GM21825 (cell line): ENCODE measurements at regions not wholly inside any gene's neighbourhood (a gene's known extent, or its start where the extent isn't known, plus 50 kb on each side); places are given as distances from the start of the nearest gene placed in this dataset.
"Not testable (repeated sequence)": the region's sequence is repeated elsewhere in the genome, so short reads cannot be mapped to it uniquely, and the experiment has no call there.

Source experiments
- ATAC-seq: cut with Tn5 transposase; IDR thresholded peaks from one replicate; pipeline ENCODE4 v1.9.1; 2021; ENCODE audit warnings: mild to moderate bottlenecking, moderate library complexity; ENCODE audit not compliant: unreplicated experiment

DNA sequence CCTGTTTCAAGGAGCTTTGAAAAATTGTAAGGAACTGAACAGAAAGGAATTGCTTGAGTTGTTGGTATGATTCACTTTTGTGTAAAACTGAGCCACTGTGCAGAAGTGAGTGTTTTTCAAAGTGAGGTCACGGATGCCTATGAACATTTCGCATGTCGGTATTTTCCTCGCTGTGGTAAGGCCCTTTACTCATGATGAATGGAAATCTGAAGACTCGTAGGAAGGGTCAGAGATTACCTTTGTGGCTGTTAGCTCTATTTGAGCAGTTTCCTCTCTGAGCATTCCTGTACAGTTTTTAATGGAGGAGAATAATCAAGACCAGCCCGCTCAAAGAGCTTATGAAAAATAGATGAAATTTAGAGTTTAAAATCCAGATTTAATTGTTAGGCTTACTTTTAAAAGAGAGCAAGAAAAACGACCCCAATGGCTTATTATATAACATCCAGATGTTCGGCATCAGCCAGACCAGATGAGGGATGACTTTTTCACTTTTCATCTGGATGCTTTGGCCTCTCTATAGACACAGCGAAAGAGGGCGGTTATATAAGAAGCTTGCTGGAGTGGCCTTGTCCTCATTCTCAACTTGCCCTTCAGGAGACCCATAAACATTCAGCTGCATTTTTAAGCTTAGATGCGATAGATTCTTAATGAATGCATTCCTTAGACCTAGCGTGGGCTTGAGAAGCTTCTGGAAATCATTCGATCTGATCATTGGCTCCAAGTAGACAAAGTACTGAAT lies 99.5 kb downstream of the CD83 start:
- ATAC-seq: no peak

DNA sequence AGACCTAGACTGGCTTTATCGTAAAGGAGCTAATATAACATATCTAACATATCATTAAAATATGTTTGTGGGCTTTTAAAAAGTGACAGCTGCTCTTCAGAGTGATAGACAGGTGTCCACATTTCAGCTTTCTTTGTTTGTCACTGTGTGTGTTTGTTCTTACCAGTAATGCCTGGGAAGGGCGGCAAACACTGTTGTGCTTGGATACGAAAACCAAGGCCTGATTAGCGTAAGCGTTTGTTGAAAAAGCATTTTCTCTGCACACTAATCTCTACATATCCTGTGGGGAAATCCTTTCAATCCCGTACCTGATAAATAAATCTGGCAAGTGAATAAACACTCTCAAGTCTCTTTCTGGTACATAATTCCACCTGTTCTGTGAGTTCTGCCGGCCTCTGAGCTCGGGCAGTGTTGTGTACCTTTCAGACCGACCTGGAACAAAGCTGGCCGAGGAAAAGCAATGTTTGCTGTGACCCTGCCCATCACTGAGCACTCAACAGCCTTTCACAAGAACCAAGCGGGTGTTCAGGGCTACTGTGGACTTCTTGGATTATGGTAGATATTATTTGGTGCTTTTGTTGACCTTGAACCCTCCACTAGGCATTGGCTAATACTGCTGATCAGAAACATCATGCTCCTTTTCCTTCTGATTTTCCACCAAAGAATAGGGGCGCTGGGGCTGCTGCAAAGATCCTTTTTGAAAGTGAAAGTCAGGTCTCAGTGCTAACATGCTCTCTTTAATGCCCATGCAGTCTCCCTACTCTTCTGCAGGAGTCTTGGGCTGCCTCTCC lies 100.4 kb downstream of the CD83 start:
- no peak for ATAC-seq

DNA sequence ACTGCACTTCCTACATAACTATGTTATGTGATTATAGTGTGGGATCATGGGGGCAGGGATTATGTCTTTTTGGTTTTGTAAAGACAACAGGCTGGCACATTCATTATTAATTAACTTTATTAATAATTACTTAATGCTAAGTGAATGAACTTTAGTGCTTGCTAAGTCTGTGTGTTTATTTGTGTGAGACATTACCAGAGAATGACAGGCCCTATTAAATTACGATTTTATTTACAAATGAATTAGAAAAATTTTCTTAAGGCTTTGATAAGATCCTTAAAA lies 100.9 kb downstream of the CD83 start:
- no peak for ATAC-seq

DNA sequence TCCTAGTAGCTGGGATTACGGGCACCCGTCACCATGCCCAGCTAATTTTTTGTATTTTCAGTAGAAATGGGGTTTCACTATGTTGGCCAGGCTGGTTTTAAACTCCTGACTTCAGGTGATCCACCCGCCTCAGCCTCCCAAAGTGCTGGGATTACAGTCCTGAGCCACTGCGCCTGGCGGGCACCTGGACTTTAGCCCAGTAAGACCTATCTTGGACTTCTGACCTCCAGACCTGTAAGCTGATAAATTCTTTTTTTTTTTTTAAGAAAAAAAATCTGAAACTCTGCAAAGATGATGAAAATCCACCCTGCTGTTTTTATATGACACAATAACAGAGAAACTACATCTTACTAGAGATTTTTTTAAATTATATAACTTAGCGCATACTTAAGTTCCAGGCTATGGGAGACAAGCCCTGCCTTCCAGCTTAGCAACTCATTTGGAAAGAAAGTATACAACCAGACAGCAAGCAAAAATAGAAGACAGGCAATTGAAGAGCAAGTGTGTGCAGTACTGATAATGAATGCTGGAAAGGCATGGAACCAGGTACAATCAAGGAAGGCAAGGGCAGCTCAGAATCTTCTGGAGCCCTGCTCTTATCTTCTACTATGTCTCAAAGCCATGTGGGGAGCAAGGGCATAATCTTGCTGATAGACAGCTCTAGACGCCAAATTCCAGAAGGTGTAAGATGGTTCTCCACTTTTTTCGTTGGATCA lies 104.2 kb downstream of the CD83 start:
- ATAC-seq: no peak

DNA sequence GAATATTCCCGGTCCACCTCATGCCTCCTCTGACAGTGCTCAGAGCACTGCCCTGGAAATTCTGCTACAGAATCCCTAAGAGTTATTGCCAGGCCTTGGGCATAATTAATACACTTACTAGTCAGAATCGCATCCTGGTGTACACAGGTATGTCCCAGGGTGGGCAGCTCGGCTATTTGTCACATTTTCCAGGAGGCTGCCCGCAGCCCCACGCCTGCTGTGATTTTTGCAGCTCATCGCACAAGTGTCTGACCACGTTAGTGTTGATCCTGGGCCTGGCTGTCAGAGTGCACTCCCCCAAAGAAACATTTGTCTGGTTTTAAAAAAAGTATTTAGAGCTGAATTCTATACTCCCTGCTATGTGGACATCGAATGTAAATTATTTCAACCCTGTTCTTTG lies 105.4 kb downstream of the CD83 start:
- no peak for ATAC-seq

DNA sequence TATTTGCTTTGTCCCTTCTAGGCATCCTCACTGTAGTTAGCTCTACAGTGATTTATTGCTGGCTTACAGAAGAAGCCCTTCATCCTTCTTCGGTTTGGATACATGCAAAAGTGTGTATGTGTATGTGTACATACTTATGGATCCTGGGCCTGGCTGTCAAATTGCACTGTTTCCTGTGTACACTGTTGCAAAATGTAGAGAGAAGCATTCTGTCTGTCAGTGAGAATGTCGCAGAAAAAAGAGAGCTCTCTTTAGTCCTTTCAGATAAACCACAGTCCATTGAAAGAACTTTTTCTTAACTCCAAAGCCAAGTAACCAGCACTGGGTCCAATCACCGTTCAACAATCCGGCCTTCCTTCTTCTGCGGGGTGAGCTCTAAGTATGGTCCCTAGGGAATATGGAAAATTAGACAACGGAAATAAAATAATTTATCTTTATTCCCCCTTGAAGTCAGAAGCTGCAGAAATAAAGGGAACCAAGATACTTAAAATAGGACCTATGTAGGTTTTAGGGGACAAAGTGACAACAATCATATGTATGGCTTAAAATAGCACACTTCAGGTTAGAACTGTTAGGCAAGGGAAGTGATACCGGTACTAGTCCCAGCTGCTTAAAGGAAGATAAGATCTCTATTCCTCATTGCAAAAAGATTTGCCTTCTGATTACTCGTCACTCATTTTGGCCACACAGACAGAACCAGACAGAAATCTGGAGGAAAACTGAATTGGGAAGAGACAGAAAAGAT lies 107.0 kb downstream of the CD83 start:
- ATAC-seq: peak; percentile 63

DNA sequence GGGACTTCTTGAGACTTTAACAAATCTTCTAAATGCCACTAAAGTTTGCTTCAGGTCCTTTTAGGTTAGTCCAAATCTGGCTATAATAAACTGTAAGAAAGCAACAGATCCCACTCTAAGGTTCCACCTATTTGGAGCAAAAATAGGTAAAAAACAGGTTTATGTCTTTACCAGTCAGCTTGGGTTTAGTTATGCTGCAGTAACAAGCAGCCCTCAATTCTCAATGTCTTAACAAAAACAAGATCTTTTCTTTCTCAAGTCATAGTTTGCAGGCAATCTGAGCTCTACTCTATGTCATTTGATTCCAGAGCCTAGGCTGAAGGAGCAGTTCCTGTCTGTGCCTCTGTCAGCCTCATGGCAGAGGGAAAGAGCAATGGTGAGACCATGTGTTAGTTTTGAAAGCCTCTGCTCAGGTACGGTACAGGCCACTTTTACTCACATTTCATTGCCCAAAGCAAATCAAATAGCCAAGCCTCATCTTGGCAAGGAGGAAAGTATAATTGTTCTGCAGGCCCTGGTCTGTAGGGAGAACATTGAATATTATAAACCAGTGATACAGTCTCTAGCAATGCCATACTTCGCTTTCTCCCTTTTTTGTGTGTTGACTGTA lies 108.6 kb downstream of the CD83 start:
- ATAC-seq: no peak

DNA sequence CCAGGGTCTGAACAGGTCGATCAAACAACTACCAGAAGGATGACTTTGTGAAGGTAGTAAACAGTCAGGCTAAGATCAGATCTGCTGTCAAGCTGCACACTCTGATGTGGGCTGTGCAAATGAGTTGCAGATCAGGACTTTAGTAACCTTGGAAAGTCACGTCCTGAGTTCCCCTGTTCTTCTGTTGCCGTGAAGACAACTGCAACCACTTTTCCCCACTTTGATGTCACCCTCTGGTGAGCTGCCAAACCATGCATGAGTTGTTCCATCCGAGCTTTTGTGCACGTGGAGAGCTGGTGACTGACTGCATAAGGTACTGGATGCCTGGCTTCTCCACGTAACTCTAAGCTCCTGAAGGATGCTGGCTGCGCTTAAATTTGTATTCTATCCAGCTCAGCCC lies 111.0 kb downstream of the CD83 start:
- no peak for ATAC-seq

DNA sequence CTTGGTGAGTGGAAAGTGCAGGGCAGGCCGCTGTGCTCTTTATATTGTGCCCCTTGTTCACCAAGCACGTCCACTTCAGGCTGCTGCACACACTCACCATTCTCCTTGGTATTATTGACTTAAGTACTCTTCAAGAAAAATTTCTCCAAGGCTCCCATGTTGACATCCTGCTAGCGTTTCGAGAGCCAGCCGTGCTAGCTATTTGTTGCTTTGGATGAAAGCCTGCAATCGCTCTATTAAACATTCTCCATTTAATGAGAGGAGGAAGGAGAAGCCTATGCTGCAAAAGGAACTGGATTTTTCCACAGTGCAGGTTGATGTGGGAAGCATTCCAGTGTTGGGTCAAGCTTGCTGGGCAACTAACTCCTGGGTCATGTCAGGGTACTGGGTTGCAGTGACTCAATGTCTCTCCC lies 113.5 kb downstream of the CD83 start:
- no peak for ATAC-seq

DNA sequence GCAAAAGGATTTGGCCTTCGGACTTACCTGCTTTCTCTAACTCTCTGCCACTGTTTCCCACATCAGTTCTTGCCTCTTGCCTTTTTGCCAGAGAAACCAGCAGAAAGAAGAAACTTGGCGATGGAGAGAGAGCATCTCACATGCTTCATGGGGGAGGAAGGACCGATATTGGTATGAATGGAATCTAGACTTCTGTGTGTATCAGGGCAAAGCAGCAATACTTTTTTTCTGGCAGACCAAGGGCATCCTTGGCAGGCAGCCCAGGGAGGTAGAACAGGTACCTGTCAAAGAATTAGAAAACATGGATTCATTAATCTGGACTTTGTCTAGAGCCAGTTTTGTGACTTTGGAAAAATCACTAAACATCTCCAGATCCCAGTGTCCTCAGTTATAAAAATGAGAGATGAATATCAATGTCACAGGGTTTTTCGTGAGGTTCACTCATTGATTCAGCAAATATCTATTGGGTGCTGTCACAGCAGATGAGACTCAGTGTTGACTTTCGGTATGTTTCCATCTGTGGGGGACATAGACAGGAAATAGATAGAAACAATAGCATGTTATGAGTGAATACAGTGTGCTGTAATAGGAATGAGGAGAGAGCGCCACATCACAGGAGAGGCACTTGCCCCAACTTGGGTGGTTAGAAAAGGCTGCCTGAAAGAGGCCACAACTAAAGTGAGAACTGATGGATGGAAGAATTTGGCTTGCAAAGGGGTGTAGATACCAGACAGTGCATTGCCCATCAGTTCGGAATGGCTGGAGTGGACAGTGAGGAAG lies 114.1 kb downstream of the CD83 start:
- ATAC-seq: no peak

DNA sequence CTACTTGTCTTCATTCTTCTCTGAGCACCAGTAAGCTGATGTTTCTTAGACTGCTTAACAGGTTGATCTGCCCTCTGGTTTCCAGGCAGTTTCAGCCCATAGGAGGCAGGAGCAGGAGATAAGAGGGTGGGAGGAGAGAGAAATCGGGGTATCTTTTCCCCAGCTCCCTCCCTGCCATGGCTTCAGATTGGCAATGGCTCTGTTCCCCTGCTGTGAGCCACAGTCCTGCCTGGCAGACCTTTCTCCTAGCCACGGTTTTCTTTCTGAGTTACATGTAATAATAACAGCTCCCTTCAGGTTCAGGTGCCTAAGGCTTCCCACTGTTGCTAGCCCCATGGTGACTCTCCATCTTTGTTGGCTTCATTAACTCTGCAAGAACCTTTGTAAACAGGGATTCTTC lies 115.3 kb downstream of the CD83 start:
- no peak for ATAC-seq

DNA sequence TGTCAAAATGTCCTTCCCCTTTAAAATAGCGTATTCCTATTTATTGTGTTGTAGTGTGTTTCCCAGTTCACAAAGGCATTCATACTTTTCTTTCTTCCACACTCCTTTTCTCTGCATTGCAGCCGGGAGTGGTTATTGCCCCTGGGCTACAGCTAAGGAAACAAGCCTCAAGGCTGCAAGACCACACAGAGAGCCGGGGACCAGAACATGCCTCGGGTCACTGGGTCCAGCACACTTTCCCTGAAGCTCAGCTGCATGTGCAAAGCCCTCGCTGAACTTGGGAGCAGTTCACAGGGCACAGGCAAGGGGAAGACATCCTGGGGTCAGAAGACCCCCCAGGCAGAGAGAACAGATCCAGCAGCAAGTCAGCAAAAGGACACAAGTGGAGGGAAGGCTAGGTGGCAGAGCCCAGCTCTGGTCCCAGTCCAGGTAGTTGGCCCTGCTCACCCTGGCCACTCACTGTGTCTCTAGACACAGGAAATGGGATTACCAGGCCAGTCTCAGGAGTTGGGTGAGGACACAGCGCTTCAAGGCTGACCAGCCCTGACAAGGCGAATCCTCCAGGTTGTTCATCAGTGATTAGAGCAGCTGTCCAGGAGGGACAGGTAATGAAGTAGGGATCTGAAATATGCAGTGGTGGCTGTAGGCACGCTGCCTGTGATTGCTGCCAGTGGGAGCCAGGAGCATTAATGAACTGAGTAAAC lies 118.2 kb downstream of the CD83 start:
- no peak for ATAC-seq

DNA sequence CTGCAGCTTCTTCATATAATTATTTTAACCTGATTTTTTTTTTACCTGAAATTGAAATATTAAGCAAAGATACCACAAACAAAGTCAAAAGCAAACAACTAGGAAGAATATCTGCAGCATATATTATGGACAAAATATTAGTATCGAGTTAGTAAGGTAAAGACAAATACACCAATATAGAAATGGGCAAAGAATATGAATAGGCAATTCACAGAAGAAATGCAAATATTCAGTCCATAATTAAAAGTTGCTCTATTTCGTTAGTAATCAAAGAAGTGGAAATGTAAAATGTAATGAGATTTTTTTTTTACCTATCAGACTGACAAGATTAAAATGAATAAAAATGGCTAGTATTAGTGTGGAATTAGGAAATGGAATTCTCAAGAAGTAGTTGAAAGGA lies 121.5 kb downstream of the CD83 start:
- no peak for ATAC-seq

DNA sequence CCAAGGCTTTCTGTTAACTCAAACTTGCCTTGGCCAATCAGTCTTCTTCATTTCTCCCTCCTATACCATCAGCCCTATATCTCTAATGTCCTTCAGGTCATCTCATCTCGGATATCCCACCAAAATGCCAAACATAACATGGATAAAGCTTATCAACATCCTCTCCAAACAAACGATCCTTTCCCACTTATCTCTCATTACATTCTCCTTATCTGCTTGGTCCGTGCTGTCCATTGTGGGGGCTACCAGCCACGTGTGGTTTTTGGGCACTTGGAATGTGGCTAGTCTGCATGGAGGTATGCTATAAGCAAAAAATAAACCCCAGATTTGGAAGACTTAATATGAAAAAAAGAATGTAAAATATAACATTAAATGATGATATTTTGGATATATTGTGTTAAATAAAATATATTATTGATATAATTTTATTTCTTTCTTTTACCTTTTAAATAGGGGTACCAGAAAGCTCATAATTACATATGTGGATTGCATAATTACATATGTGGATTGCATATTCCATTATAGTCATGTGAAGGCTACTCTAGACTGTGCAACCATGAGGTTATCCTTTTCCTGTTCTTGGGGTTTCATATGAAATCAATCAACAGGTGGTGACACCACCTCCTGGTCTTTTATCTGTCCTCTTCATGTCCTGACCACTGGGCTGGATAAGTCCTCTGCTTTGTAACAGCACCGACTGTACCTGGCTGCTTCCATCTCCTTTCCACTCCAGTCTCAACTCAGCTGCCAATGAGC lies 123.0 kb downstream of the CD83 start:
- ATAC-seq: no peak

DNA sequence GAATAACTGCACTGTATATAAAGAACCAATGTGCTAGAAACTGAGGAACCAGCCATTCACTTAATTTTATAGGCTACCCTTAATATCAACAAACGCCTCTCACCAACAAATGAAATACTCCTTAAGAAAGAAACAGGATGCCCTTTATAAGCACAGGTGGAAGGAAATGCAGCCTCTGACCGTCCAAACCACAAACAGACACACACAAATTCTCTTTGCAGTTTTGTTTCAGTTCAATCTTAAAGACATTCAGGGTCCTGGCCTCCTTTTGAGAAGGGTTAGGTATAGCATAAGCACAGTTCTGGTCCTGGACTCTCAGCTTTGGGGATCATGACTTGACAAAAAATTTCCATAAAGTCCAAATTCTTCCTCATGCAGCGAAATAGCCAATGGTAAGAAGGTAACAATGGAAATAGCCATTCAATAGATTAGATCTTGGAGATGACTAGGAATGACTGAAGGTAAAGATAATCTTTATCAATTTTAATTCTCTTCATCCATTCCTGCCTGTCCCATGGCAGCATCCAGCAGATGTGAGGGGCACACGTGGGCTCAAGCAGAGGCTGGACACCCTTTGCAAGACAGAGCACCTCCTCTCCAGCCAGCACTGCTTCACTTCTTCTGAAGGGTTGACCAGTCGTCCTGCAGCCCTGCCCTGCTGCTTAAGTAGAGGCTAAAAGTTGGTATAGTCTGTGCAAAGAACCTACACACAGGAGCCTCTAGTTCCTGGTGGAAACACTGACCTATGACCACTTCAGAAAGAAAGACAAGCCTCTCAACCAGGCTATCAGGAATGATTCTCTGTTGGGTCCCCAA lies 123.9 kb downstream of the CD83 start:
- ATAC-seq: peak; percentile 68

DNA sequence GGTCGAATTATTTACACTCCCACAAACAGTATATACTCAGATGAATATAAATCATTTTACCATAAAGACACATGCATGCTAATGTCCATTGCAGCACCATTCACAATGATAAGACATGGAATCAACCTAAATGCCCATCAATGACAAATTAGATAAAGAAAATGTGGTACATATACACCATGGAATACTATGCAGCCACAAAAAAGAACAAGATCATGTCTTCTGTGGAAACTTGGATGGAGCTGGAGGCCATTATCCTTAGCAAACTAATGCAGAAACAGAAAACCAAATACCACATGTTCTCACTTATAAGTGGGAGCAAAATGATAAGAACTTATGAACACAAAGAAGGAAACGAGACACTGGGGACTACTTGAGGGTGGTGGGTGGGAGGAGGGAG lies 125.3 kb downstream of the CD83 start:
- ATAC-seq: not testable (repeated sequence)

DNA sequence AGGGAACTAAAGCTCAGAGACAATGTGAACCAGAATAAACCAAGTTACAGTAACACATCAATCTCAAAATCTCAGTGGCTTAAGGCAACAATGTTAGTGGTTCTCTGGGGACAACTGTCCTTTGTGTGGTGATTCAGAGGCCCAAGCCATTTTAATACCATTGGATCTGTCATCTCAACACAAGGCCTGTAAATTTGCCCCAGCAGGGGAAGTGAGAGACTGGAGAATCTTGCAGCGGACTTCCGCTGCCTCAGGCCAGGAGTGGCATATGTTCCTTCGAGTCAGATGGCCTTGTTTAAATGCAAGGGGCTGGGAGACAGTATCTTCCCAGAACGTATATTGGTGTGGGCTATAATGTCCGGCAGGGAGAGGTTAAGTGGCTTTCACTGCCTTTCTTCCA lies 126.0 kb downstream of the CD83 start:
- ATAC-seq: no peak

DNA sequence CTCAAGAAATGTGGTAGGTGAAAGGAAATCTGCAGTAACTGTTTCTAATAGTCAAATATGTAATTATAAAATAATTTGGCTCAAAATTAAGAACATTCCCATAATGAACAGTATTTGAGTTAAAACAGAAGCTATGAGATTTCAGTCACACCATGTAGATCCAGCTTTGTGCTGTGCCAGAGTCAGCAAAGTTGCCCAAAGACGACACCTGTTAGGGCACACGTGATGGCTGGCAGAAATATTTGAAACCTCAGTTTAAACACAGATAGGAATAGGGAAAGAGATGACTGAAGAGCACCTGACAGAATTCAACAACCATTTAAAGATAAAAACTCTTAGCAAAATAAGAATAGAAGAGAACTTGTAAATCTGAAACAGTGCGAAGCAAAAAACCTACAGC lies 129.3 kb downstream of the CD83 start:
- ATAC-seq: no peak
